Activated T-cell treated with anti-CD3 and anti-CD28 coated beads for 24 hours (primary cell): ENCODE measurements at regions not wholly inside any gene's neighbourhood (a gene's known extent, or its start where the extent isn't known, plus 50 kb on each side); places are given as distances from the start of the nearest gene placed in this dataset.
"Not testable (repeated sequence)": the region's sequence is repeated elsewhere in the genome, so short reads cannot be mapped to it uniquely, and the experiment has no call there.

Experiments
- DNase-seq: peaks from one replicate; pipeline ENCODE4 v3.0.0-alpha.2; 2020; ENCODE audit warnings: low read depth

DNA sequence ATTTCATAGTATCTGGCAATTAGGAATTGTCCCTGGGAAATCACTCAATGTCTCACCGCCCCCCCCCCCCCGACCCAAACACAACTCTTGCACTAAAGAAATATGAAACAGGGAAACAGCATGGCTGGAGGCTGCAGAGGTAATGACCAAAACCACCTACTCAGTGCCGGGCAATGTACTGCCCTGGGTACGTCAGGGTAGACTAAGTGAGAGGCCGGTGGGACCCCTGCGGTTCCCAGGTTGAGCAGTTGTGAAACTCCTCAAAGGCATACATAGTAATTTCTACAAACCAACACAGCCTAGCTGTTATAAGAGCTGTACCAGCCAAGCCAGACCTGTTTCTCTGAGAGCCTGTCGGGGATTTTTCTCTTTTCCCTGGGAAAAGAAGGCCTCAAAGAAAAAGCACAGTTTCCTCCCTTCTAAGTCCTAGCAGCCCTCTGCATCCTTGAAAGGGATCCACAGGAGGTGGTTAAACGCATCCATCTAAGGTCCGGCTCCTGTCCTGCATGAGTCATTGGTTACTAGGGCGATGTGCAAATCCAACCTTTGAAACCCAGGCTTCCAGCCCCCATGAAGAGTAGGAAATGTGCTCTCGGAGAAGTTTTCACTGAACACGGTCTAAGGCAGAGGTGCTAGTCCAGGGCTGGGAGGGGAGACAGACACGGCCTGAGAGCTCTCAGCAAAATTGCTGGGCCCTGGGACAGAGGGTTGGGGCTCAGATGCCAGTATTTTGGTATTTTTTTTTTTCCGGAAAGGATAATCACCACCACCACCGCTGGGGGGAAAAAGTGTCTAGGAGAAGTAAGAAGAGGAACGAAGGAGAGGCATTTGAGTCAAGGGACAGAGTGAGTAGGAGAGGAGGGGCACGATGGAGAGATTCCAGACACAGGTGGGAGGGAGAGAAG, 172.8 kb downstream of the ATP6V0E2 start:
- DNase-seq: not testable (repeated sequence)

DNA sequence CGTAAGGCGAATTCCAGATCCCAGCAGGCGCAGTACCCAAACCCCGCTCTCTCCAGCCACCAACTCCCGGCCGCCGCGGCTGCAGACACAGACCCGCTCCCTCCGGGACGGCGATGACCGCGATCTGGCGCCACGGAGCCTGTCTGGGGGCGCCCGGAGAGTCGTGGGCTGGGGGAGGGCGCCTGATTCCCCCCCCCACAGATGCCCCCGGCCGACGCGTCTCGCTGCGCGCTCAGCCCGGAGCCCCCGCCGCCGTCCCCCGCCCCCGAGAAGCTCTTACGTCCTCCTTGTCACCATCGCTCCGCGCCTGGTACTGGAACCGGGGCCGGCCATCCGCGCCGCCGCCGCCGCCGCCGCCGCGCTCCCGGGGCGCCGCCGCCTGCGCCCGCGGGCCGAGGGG, 173.6 kb downstream of the ATP6V0E2 start:
- DNase-seq: not testable (repeated sequence)

DNA sequence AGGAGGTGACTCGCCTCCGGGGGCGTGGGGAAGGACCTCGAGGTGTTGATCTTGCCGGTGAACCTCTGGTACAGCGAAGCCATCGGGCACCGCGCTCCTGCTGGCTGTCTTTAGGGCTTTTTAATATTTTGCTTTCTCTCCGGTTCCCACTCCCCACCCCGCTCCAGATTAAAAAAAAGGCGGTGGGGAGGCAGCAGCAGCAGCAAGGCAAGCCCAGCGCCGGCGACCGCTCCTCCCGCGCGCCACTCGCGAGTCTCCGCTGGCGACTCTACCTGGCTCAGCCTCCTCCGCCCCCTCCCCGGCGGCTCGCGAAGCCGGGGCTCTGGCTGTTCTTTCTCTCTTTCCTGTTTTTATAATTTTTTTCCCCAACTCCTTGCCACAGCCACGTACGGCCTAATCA, 174.0 kb downstream of the ATP6V0E2 start:
- DNase-seq: not testable (repeated sequence)

DNA sequence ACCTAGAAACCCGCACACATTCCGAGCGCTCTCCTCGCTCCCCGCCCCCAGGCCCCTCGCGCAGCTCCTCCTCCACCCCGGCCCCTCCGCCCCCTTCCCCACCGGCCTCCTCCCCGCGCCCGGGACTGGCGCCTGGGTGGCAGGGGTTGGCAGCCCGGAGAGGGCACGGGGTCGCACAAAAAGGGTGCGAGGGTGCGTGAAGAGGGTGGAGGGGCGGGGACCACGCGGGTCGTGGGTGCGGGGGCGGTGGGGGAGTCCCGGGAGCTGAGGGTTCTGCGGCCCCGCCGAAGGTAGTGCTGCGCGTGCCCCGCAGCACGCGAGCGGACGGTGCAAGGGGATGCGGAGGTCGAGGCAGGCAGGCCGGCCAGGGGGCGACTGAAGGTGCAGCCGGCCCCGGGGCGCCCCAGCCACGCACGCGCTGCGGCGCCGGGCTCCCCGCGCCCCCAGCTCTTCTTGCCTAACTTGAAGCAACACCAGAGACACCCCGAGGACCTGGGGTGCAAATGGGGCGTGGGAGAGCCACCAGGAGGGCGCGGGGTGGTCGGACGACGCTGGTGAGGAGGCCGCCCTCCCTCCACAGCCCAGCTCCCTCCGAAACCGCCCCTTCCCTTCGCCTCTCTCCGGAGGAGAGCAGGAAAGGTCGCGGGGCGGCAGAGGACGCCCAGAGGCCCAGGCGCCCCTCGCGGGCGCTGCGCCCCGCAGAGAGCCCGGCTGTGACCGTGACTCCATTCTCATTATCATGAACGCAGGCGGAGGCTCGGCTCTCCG, 174.7 kb downstream of the ATP6V0E2 start:
- DNase-seq: not testable (repeated sequence)

DNA sequence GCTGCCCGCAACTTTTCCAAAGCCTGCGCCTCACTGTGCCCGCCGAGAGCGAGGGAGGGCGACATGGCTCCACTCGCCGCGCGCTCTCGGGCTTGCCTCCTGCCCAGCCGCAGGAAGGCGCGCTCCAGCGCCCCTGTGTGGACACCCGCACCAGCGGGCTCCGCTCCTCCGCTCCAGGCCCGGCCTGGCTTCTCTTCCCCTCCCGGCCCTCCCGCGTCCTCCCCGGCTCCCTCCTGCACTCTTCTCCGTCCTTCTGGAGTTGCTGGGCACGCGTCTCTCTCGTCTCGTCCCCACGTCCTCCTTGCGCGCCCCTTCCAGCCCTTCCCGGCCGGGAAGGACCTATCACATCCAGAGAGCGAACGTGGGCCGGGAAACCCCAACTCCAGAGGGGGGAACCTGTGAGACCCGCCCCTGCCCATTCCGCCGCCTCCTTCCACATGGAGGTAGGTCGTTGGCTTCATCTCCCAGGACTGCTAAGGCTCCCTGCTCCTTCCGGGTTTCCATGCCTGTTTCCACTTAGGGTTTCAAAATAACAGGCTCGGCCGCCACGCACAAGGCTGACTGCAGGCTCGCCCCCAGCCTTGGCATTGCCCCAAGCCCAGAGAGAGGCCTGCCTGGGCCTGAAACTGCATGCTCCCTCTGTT, 175.4 kb downstream of the ATP6V0E2 start:
- DNase-seq: not testable (repeated sequence)

DNA sequence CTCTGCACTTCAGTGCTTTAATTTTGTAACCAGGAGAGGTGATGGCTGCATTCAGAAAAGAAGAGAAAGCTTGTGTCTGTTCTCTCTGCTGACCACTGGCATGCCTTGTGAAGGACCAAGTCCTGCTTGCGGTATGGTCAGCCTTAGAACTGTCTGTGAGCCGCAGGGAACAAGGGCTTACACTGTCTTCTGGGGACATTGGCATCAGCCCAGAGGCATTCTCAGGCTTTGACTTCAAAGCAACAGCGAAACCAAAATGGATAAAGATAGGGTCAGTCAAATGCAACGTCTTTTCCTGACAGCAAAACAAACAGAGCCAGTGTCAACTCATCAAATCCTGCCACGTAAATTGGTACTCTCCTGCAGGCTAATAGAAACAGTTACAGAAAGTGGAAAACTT, 179.6 kb downstream of the ATP6V0E2 start:
- DNase-seq: not testable (repeated sequence)

DNA sequence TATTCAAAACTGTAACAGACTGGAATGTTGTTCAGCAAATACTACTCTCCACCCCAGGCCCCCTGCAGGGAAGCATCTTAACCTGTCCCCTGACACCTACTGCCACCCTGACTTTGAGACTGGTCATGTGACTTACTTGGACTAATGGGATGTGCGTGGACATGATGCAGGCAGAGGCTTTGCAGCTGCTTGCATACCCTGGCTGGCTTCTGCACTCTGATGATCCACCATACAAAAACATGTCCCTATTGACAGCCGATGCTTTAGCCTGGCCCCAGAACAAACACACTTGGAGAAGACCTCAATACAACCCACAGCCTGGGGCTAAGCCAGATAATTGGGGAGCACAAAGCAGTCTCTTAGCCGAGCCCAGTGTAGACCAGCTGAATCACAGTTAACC, 180.5 kb downstream of the ATP6V0E2 start:
- not testable (repeated sequence) for DNase-seq

DNA sequence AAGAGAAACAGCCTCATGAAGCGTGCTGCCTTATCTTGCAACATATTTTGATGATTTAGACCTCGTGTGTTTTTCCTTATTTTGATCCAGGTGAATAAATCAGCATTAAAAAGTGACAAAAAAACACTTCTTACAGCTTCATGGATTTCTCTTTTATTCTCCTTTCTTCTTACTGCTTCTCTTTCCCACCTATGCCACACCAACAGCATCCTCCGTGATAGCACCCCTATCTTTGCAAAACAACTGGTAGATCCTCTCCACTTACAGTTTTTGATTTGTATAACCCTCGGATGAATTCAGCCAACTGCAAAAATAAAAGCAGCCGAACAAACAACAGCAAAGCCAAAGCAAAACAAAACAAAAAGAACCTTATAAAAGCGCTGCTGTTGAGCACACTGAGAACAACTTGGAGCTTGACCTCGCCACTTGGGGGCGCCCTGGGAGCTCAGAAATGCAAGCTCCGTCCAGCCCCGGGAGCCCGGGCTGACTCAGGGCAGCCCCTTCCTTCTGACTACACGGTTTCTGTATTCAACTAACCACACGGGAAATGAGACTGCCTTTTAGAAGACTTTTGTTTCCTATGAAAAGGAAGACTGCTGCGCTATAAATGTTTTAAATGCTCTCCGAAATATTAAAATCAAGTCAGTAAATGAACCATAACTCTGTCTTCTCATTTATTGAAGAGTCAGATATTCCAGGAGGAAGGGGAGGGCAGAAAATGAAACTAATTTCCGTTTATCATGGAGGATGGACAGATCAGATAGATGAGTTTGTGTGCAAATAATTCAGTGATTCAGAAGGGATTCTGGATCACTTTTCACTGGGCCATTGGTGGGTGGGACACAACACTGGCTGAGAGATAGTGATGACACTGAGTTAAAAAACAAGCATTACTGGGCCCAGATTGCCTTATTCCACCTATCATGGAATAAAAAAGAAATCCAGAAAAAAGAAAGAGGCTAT, 186.8 kb downstream of the ATP6V0E2 start:
- peak; percentile 81 for DNase-seq

DNA sequence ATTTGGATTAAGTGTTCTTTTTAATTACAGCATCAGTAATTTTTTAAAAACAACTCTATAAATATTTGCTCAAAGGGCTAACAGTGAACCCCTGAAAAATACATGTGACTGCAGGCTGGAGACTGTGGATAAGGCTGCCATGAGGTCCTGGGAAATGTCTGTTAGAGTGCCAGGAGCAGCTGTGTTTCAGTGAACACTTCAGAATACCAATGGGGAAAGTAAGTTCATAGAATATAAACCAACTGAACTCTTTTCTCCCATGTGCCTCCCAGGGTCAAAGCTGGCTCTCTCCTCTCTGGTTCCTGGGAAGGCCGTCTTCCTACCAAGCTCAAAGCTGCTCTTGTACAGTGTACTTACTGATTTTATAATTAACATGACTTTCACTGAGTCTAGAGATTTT, 189.4 kb downstream of the ATP6V0E2 start:
- DNase-seq: not testable (repeated sequence)

DNA sequence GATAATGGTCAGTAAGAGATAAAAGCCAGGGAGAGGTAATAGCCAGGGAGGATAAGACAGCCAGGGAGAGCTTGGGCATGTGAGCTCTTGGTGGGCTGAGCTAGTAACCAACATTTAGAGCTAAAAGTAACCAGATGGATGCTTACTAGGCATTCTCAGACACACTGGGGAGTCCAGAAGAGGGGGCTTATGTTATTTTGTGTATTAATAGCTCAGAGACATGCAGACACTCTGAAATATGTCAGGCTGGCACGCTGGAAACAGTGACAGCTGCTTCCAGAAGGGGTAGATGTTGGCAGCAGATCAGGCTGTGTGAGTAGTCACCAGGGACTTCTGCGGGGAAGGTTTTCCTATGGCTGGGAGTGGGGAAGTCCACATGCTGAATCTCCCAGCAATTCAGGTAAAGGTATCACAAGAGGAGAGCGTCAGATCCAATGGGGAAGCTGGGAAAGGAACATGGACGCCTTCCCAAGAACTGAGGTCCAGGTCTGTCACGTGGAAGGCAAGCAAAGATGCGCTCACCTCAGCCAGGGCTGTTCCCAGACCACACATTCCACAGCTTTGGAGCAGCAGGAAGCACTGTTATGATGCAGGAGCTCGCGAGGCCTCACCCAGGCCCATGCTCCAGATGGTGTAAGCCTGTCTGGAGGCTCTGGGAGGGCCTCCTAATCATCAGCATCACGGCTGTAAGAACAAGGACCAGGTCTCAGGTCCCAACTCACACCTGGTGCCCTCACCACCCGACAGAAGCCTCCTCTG, 196.0 kb downstream of the ATP6V0E2 start:
- not testable (repeated sequence) for DNase-seq

DNA sequence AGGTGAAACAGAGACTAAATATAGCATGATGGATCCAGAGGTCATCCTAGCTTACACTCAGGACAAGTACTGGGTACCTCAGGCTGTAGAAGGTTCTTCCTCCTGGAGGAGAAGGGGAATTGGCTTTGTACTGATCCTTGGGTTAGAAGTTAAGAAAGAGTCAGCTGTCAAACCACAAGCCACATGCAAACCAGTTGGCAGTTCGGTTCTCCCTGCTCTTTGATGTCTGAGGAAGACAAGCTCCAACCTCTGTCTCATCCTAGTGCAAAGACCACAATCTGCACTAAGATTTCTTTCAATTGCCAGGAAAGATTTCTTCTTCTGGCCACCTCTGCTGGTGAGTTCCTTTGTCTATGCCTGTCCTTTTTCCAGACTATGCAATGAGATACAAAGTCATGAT, 203.8 kb downstream of the ATP6V0E2 start:
- DNase-seq: not testable (repeated sequence)

DNA sequence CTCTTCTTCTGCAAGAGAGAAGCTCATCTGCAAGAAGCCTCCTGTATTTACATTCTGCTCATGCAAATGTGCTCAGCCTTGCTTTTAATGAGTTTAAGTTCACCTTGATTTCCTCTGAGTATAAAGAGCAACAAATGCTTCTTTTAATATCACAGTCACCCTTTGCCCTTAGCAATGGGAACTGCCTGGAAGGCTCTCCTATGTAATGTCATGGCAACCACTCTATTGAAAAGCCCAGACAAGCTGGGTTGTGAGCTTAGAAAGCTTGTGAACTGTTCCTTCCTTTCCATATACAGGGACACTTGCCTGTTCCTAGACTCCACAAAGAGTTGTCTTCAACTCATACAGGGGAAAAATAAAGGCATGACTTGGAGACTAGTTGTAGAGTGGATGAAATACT, 208.1 kb downstream of the ATP6V0E2 start:
- DNase-seq: not testable (repeated sequence)

DNA sequence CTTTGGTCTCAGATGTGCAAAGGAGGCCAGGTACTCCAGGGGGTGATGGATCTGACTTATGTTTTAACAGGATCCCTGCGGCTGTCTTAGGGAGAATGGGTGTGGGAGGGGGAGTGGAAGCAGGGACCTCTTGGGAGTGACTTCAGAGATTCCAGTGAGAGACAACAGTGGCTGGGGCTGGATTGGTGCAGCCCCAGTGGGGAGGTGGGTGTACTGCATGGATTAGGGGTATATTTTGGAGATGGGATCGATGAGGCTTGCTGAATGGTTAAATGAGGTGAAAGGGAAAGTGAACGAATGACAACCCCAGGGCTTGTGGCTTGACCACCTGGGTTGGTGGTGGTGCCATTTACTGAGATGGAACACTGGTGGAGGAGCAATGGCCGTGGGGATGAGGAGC, 211.0 kb downstream of the ATP6V0E2 start:
- not testable (repeated sequence) for DNase-seq

DNA sequence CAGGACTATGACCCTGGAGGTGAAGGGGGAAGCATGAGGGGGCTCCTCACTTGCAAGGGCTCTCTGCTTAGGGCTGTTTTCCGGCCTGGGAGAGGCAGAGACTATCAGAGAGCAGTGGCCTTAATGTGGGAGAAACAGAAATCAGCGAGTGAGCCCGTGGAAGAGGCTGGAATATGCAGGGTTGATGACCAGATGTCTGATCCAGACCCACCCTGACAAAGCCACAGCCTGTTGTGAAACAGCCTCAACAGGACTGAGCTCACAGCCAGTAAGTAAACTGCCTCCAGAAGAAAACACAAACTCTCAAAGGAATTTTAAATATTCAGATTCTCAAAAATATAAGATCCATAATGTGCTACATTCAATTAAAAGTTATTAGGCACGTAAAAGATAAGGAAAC, 213.7 kb downstream of the ATP6V0E2 start:
- DNase-seq: not testable (repeated sequence)

DNA sequence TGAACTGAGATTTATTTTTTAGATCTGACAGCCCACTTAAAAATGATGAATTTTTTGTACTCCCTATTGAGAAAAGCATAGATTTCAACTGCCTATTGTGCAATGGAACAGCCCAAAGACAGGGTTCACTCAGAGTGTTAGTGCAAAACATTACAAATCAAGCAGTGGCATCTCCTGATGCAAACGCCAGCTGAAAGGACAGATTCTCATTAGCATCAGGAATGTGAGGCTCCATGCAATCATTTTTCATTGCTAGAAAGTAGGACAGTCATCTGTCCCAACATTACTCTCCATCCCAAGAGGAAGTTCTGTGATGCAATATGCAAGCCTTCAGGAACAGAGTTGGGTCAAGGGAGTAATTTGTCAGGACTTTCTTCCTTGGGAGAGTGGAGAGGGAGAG, 215.4 kb downstream of the ATP6V0E2 start:
- DNase-seq: not testable (repeated sequence)

DNA sequence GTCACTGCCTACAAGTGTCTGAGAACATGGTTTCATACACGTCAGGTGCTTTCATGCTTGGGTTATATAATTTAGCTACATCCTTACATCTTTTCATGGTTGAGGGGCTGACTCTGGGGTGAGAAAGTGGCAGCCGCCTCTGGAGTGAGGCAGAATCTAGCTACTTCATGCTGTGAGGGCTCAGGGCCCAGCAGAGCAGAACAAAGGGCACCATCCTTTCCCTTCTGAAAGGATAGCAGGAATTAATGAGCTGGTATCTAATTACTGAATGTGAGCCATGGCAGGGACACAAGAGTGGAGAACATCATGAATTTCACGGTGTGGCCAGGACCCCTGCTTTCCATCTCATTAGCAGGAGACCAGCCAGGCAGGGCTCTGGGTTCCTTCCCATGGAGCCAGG, 217.0 kb downstream of the ATP6V0E2 start:
- DNase-seq: not testable (repeated sequence)

DNA sequence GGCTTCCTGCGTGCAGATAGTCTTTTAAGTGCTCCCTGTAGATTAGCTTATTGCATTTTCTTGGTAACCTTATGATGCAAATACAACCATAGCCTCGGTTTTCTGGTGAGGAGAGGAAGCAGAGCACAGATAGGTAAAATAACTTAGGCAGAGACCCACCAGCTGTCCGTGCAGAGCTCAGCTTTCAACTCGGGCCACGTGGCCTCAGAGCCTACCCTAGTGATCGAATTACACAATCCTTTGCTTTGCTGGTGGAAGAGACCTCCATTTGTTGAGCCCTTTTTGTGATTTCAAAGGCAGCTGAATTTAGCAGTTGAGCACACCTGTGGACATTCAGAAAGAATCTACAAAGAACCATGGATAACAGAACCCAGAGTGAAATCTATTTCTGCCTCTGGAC, 220.1 kb downstream of the ATP6V0E2 start:
- not testable (repeated sequence) for DNase-seq

DNA sequence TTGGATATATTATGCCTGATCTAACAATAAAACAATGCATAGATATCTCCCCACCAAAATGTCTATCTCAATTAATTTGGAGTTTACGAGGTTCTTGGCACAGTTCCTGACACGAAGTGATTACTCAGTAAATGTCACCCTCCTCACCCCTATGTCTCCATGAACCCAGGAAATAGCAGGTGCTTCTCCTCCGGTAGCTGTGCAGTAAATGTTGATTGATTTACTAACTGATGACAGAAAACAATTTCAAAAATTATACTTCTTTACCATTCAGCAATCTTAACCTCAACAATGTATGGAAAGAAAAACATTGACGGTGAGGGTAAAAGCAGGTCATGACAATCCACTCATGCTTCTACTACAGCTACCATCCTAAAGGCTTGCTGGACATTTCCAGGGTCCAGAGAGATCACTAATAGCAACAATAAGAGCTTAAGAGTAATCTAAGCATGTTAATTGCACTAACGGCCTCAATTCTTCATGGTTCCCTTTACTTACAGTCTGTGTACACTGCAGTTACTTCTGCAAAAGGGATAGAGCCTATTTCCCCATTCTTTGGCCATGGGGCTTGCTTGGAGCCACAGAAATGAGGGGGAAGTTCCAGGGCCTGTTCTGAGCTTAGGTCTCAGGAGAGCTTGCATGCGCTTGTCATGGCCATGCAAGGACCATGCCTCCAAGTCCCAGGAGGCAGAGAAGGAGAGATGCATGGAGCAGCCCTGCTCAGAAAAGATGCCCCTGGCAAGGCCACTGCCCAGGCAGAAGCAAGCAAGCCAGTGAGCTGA, 222.6 kb downstream of the ATP6V0E2 start:
- not testable (repeated sequence) for DNase-seq

DNA sequence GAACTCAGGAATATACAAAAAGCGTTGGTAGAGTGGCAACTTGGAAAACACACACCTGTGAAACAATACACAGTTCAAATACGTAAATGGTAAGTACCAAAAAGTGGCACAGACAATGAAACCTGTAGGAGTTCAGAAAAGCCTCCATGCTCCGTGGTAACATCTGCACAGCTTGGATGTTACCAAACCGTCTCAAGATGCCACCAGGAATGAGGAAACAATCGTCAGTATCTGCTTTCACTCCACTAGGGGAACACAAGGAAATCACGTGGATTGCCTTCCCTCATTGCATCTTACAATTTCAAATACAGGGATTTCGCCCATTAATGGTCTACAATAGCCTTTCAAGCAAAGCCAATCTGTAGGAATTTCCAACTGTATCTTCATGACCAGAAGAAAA, 224.6 kb upstream of the LRRC61 start:
- DNase-seq: not testable (repeated sequence)

DNA sequence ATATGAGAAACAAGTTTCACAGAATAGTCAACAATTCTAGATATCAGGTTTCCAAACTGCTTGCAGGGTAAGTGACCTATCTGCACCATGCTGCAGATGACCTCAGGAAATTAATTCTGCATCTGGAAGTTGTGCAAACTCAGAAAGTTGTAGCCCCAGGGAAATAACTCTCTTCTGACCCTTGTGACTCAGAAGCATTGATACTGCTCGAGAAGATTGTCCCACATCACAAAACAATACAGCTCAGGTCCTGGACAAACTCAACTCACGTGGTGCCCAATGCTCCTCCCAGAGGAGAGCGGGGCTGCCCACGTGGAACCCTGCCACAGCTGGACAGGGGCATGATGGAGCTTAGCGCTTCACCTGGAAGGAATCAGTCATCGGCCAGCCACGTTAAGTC, 221.9 kb upstream of the LRRC61 start:
- DNase-seq: not testable (repeated sequence)
